ENCODE measurements at regions not wholly inside any gene's neighbourhood (a gene's known extent, or its start where the extent isn't known, plus 50 kb on each side); places are given as distances from the start of the nearest gene placed in this dataset.

DNA sequence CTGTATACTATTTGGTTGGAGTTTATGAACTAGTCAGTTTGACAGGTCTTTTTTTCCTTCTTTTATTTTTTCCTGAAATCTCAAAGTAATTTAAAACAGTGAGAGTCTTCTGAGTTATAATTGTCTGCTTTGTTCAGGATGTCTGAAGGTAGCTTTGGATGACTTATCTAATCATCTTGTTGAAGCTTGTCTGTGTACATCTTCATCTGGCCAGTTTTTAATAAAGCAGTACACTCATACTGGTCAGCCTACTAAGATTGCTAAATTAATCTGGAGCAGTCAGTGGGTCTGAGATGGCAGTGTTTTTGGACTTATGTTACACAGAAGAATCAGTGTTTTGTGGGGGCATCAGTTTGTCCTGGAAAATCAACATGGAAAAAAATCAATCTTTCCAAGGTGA is 482.4 kb downstream of the CDH10 start:
- Histone ChIP-seq H3K27ac (replicated peaks) (no peak overlapping the region), H3K27me3 (ENCODE audit: insufficient read depth, poor library complexity, severe bottlenecking) (no peaks in the 10 kb centered on the region), H3K4me3 (replicated peaks; ENCODE audit: insufficient read depth, low read length) (no peak overlapping the region)
- TF ChIP-seq, protein P1, sequence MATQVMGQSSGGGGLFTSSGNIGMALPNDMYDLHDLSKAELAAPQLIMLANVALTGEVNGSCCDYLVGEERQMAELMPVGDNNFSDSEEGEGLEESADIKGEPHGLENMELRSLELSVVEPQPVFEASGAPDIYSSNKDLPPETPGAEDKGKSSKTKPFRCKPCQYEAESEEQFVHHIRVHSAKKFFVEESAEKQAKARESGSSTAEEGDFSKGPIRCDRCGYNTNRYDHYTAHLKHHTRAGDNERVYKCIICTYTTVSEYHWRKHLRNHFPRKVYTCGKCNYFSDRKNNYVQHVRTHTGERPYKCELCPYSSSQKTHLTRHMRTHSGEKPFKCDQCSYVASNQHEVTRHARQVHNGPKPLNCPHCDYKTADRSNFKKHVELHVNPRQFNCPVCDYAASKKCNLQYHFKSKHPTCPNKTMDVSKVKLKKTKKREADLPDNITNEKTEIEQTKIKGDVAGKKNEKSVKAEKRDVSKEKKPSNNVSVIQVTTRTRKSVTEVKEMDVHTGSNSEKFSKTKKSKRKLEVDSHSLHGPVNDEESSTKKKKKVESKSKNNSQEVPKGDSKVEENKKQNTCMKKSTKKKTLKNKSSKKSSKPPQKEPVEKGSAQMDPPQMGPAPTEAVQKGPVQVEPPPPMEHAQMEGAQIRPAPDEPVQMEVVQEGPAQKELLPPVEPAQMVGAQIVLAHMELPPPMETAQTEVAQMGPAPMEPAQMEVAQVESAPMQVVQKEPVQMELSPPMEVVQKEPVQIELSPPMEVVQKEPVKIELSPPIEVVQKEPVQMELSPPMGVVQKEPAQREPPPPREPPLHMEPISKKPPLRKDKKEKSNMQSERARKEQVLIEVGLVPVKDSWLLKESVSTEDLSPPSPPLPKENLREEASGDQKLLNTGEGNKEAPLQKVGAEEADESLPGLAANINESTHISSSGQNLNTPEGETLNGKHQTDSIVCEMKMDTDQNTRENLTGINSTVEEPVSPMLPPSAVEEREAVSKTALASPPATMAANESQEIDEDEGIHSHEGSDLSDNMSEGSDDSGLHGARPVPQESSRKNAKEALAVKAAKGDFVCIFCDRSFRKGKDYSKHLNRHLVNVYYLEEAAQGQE (IDR thresholded peaks at IDR 0.05; ENCODE audit: insufficient replicate concordance, low read depth) = no peak
- TF ChIP-seq GABPA (IDR thresholded peaks at IDR 0.05; ENCODE audit: low read depth) = no peak
- TF ChIP-seq SPI1 (IDR thresholded peaks at IDR 0.05; ENCODE audit: borderline replicate concordance, low read depth) = no peak
- TF ChIP-seq POLR2AphosphoS5 (IDR thresholded peaks at IDR 0.05; ENCODE audit: low read depth) = no peak
- TF ChIP-seq, protein P2, sequence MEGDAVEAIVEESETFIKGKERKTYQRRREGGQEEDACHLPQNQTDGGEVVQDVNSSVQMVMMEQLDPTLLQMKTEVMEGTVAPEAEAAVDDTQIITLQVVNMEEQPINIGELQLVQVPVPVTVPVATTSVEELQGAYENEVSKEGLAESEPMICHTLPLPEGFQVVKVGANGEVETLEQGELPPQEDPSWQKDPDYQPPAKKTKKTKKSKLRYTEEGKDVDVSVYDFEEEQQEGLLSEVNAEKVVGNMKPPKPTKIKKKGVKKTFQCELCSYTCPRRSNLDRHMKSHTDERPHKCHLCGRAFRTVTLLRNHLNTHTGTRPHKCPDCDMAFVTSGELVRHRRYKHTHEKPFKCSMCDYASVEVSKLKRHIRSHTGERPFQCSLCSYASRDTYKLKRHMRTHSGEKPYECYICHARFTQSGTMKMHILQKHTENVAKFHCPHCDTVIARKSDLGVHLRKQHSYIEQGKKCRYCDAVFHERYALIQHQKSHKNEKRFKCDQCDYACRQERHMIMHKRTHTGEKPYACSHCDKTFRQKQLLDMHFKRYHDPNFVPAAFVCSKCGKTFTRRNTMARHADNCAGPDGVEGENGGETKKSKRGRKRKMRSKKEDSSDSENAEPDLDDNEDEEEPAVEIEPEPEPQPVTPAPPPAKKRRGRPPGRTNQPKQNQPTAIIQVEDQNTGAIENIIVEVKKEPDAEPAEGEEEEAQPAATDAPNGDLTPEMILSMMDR (IDR thresholded peaks at IDR 0.05; ENCODE audit: insufficient read depth, low read length) = no peak
- no peak for DNase-seq (ENCODE audit: low read depth in 1 of 2, low spot score in 1 of 2)

DNA sequence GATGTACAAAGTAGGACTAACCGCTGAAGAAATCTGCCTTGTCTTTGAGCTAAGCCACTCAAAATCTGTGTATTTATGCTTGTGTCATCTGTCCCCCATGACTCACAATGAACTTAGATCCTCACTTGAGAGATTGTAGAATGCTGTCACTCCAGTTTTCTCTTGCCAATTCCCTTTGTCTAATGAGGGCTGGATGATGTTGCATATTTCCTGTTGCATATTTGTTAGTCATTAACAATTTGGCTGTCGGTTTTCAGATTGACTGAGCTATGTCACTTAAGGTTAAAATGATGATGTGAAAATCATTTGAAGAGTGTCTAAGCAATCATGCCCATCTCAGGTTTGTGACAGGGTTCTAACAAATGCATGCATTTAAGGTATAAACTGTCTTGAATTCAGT is 481.7 kb downstream of the CDH10 start:
- no peak overlapping the region for H3K27ac ChIP-seq (replicated peaks)
- TF ChIP-seq POLR2AphosphoS5 (IDR thresholded peaks at IDR 0.05; ENCODE audit: low read depth) = no peak
- TF ChIP-seq GABPA (IDR thresholded peaks at IDR 0.05; ENCODE audit: low read depth) = no peak
- TF ChIP-seq SPI1 (IDR thresholded peaks at IDR 0.05; ENCODE audit: borderline replicate concordance, low read depth) = no peak
- TF ChIP-seq, protein P1 (IDR thresholded peaks at IDR 0.05; ENCODE audit: insufficient replicate concordance, low read depth) = no peak
- TF ChIP-seq, protein P2 (IDR thresholded peaks at IDR 0.05; ENCODE audit: insufficient read depth, low read length) = no peak

DNA sequence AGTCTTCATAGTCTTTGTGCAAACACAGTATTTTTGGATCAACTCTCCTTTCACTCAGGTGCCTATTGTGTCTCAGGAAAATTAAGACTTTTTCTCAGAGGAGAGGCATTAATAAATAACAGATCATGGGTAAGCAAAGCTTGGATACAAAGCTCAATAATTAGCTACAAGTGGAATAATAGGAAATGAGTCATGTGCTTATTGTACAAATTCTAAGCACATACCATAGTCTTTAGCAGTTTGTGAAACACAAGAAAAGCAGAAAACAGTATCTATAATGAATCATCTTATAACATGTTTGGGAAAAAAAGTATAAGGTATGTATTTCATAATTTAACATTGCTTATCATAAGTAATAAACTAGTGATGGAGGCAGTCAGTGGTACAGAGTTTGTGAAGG is 477.0 kb downstream of the CDH10 start:
- Histone ChIP-seq H3K4me3 (replicated peaks; ENCODE audit: insufficient read depth, low read length) (no peak overlapping the region), H3K27me3 (ENCODE audit: insufficient read depth, poor library complexity, severe bottlenecking) (no peaks in the 10 kb centered on the region), H3K27ac (replicated peaks) (no peak overlapping the region)
- DNase-seq (ENCODE audit: low read depth in 1 of 2, low spot score in 1 of 2) = no peak
- TF ChIP-seq, protein P1 (IDR thresholded peaks at IDR 0.05; ENCODE audit: insufficient replicate concordance, low read depth) = no peak
- TF ChIP-seq POLR2AphosphoS5 (IDR thresholded peaks at IDR 0.05; ENCODE audit: low read depth) (no peak), GABPA (IDR thresholded peaks at IDR 0.05; ENCODE audit: low read depth) (no peak)

More for the DNA sequence above, 481.7 kb downstream of the CDH10 start:
- no peaks in the 10 kb centered on the region for H3K27me3 ChIP-seq (ENCODE audit: insufficient read depth, poor library complexity, severe bottlenecking)
- DNase-seq (ENCODE audit: low read depth in 1 of 2, low spot score in 1 of 2) = no peak
- no peak overlapping the region for H3K4me3 ChIP-seq (replicated peaks; ENCODE audit: insufficient read depth, low read length)

Measured in HL-60 (cell line).